GM12878 (cell line): ENCODE measurements at regions not wholly inside any gene's neighbourhood (a gene's known extent, or its start where the extent isn't known, plus 50 kb on each side); places are given as distances from the start of the nearest gene placed in this dataset.

Source experiments
- MAX ChIP-seq: IDR thresholded peaks from 2 replicates; pipeline ENCODE4 v1.6.1; 2012; ENCODE audit warnings: low read depth, low read length, improper control_type of control experiment
- RAD21 ChIP-seq: IDR thresholded peaks from 2 replicates; pipeline ENCODE4 v1.6.1; 2011; ENCODE audit warnings: mild to moderate bottlenecking, low read depth, low read length, moderate library complexity; ENCODE audit not compliant: insufficient read depth
- RAD51 ChIP-seq: fragments of 450-650 bp; IDR thresholded peaks from 2 replicates; pipeline ENCODE4 v1.6.1; 2016; ENCODE audit warnings: moderate library complexity, mild to moderate bottlenecking, inconsistent platforms
- SP1 ChIP-seq: IDR thresholded peaks from one replicate; pipeline ENCODE4 v1.6.1; 2011; ENCODE audit warnings: low read depth, low read length
- SPI1 ChIP-seq: IDR thresholded peaks from 2 replicates; pipeline ENCODE4 v1.6.1; 2011; ENCODE audit warnings: low read depth, mild to moderate bottlenecking, low read length, moderate library complexity, borderline replicate concordance; ENCODE audit not compliant: insufficient read depth
- USF2 ChIP-seq: IDR thresholded peaks from 2 replicates; pipeline ENCODE4 v1.6.1; 2011; ENCODE audit warnings: low read depth, low read length, improper control_type of control experiment, borderline replicate concordance
- TF ChIP-seq, protein P1 (sequence below), 3 experiments: IDR thresholded peaks in 2 of 3; conservative IDR thresholded peaks in 1 of 3; 2 replicates each; pipeline ENCODE4 v1.5.1; 2011; ENCODE audit warnings: low read depth in 3 of 3, low read length in 3 of 3, mild to moderate bottlenecking in 3 of 3, control low read depth in 2 of 3, moderate library complexity in 2 of 3, inconsistent platforms in 1 of 3, mixed read lengths in 1 of 3; ENCODE audit not compliant: control insufficient read depth in 2 of 3, insufficient read depth in 1 of 3; ENCODE audit errors: extremely low read depth in 1 of 3
- TF ChIP-seq, protein P2 (sequence below): IDR thresholded peaks from 2 replicates; pipeline ENCODE4 v1.6.1; 2012; ENCODE audit warnings: low read depth, low read length, improper control_type of control experiment

- TF ChIP-seq, protein P1, sequence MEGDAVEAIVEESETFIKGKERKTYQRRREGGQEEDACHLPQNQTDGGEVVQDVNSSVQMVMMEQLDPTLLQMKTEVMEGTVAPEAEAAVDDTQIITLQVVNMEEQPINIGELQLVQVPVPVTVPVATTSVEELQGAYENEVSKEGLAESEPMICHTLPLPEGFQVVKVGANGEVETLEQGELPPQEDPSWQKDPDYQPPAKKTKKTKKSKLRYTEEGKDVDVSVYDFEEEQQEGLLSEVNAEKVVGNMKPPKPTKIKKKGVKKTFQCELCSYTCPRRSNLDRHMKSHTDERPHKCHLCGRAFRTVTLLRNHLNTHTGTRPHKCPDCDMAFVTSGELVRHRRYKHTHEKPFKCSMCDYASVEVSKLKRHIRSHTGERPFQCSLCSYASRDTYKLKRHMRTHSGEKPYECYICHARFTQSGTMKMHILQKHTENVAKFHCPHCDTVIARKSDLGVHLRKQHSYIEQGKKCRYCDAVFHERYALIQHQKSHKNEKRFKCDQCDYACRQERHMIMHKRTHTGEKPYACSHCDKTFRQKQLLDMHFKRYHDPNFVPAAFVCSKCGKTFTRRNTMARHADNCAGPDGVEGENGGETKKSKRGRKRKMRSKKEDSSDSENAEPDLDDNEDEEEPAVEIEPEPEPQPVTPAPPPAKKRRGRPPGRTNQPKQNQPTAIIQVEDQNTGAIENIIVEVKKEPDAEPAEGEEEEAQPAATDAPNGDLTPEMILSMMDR (IDR thresholded peaks at IDR 0.05 in 2 of 3, conservative IDR thresholded peaks at IDR 0.05 in 1 of 3; ENCODE audit: control insufficient read depth in 2 of 3, extremely low read depth in 1 of 3, insufficient read depth in 1 of 3, low read depth in 3 of 3, low read length in 3 of 3) = no peak
- TF ChIP-seq SP1 = no peak
- TF ChIP-seq USF2 = no peak
- TF ChIP-seq SPI1 = no peak
- TF ChIP-seq, protein P2, sequence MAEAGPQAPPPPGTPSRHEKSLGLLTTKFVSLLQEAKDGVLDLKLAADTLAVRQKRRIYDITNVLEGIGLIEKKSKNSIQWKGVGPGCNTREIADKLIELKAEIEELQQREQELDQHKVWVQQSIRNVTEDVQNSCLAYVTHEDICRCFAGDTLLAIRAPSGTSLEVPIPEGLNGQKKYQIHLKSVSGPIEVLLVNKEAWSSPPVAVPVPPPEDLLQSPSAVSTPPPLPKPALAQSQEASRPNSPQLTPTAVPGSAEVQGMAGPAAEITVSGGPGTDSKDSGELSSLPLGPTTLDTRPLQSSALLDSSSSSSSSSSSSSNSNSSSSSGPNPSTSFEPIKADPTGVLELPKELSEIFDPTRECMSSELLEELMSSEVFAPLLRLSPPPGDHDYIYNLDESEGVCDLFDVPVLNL = no peak
- no peak for TF ChIP-seq MAX
- TF ChIP-seq RAD51 = no peak
- TF ChIP-seq RAD21 = no peak
Measured at GRCh38 chr1:60904099-60904851, 178.1 kb upstream of the NFIA start.
